H1 (cell line): ENCODE measurements at regions not wholly inside any gene's neighbourhood (a gene's known extent, or its start where the extent isn't known, plus 50 kb on each side); places are given as distances from the start of the nearest gene placed in this dataset.

Experiments
- CTCF ChIA-PET: fragments of 300-600 bp; sonication (Branson Sonifier 250); formaldehyde crosslinking; loops from one replicate; lab custom pipeline; 2021; ENCODE audit not compliant: partially characterized antibody; lab: Charles Lee
- POLR2A ChIA-PET: fragments of 300-600 bp; sonication (Branson Sonifier 250); formaldehyde crosslinking; loops from one replicate; lab custom pipeline; 2021; ENCODE audit warnings: inconsistent platforms; ENCODE audit not compliant: partially characterized antibody; lab: Charles Lee
- DNase-seq, 2 experiments: peaks; one replicate each; pipeline versions ENCODE4 v3.0.0 to v3.0.0-alpha.2; 2010 to 2022; ENCODE audit warnings: low spot score in 2 of 2, low read depth in 1 of 2, mixed read lengths in 1 of 2
- FAIRE-seq: peaks from 2 replicates; lab custom pipeline; 2011; peaks lifted over from hg19 to GRCh38; lab: Jason Lieb, UNC
- H2AFZ ChIP-seq: 2 replicates; pipeline ENCODE4 v1.8.1; 2012; ENCODE audit warnings: low read length, inconsistent platforms
- H2AK5ac ChIP-seq: 2 replicates; pipeline ENCODE4 v1.6.1; 2013; ENCODE audit warnings: low read depth, low read length
- H2BK120ac ChIP-seq: replicated peaks from 2 replicates; pipeline ENCODE3; 2013; ENCODE audit warnings: low read depth, low read length, inconsistent platforms
- H2BK12ac ChIP-seq: 2 replicates; pipeline ENCODE4 v1.6.1; 2013; ENCODE audit warnings: low read depth, low read length
- H2BK15ac ChIP-seq: 2 replicates; pipeline ENCODE4 v1.6.1; 2013; ENCODE audit warnings: low read length
- H2BK20ac ChIP-seq: 2 replicates; pipeline ENCODE4 v1.6.1; 2013; ENCODE audit warnings: low read length
- H2BK5ac ChIP-seq: 2 replicates; pipeline ENCODE4 v1.6.1; 2013; ENCODE audit warnings: low read depth, low read length
- H3K14ac ChIP-seq: 2 replicates; pipeline ENCODE4 v1.6.1; 2013; ENCODE audit warnings: inconsistent platforms; ENCODE audit not compliant: insufficient read length
- H3K18ac ChIP-seq: 2 replicates; pipeline ENCODE4 v1.6.1; 2013; ENCODE audit warnings: low read length; ENCODE audit errors: extremely low read depth
- H3K23ac ChIP-seq: 2 replicates; pipeline ENCODE4 v1.6.1; 2013; ENCODE audit warnings: inconsistent platforms; ENCODE audit not compliant: insufficient read length
- H3K23me2 ChIP-seq: 2 replicates; pipeline ENCODE4 v1.6.1; 2013; ENCODE audit warnings: low read depth, low read length
- H3K27ac ChIP-seq: 2 replicates; pipeline ENCODE4 v1.6.1; 2011; ENCODE audit warnings: low read depth, low read length, inconsistent platforms
- H3K27me3 ChIP-seq, 4 experiments: replicated peaks in 1 of 4; 1 replicate in 1 of 4; 2 replicates in 3 of 4; pipeline versions ENCODE4 v1.6.1 to v1.8.1; 2011 to 2013; ENCODE audit warnings: low read length in 3 of 4, mild to moderate bottlenecking in 3 of 4, inconsistent platforms in 2 of 4, mixed read lengths in 2 of 4, moderate library complexity in 1 of 4; ENCODE audit not compliant: control insufficient read depth in 3 of 4, insufficient read depth in 3 of 4; ENCODE audit errors: extremely low read depth in 1 of 4
- H3K36me3 ChIP-seq, 4 experiments: 2 replicates each; pipeline versions ENCODE4 v1.6.1 to v1.8.1; 2011 to 2013; ENCODE audit warnings: mild to moderate bottlenecking in 4 of 4, low read length in 3 of 4, moderate library complexity in 2 of 4, control low read depth in 1 of 4, inconsistent platforms in 1 of 4; ENCODE audit not compliant: insufficient read depth in 4 of 4, control insufficient read depth in 2 of 4
- H3K4ac ChIP-seq: replicated peaks from 2 replicates; pipeline ENCODE3; 2013; ENCODE audit warnings: low read length, low read depth, mixed read lengths, inconsistent platforms; ENCODE audit not compliant: insufficient read length
- H3K4me1 ChIP-seq, 4 experiments: replicated peaks in 1 of 4; 1 replicate in 1 of 4; 2 replicates in 3 of 4; pipeline versions ENCODE4 v1.6.1 to v1.8.1; 2011 to 2013; ENCODE audit warnings: low read length in 3 of 4, inconsistent platforms in 2 of 4, mixed read lengths in 1 of 4; ENCODE audit not compliant: insufficient read depth in 4 of 4, control insufficient read depth in 3 of 4
- H3K4me2 ChIP-seq, 2 experiments: 2 replicates each; pipeline versions ENCODE4 v1.6.1 to v1.8.1; 2011 to 2013; ENCODE audit warnings: low read depth in 2 of 2, low read length in 2 of 2, control low read depth in 1 of 2, inconsistent platforms in 1 of 2, mild to moderate bottlenecking in 1 of 2; ENCODE audit not compliant: insufficient read depth in 1 of 2
- H3K4me3 ChIP-seq, 4 experiments: fragments of 200-600, 300-600 bp in 1 of 4; sonication (generic), shearing (Covaris generic), sonication (Bioruptor Twin) in 1 of 4; 2 replicates each; pipeline versions ENCODE4 v1.5.1 to v1.8.1; 2011 to 2016; ENCODE audit warnings: low read length in 4 of 4, low read depth in 3 of 4, control low read depth in 2 of 4, inconsistent platforms in 2 of 4, mild to moderate bottlenecking in 2 of 4, mixed read lengths in 1 of 4, moderate library complexity in 1 of 4; ENCODE audit not compliant: insufficient read depth in 2 of 4; ENCODE audit errors: extremely low read depth in 1 of 4
- H3K56ac ChIP-seq: replicated peaks from 2 replicates; pipeline ENCODE3; 2013; ENCODE audit warnings: low read depth, mild to moderate bottlenecking, mixed read lengths, low read length, inconsistent platforms; ENCODE audit not compliant: insufficient read length
- H3K79me1 ChIP-seq: 2 replicates; pipeline ENCODE4 v1.6.1; 2013; ENCODE audit warnings: low read depth, low read length, control low read depth
- H3K79me2 ChIP-seq, 2 experiments: 2 replicates each; pipeline versions ENCODE4 v1.6.1 to v1.8.1; 2012 to 2013; ENCODE audit warnings: low read length in 2 of 2, mild to moderate bottlenecking in 2 of 2, inconsistent platforms in 1 of 2; ENCODE audit not compliant: insufficient read depth in 2 of 2, control insufficient read depth in 1 of 2
- H3K9ac ChIP-seq, 4 experiments: replicated peaks in 1 of 4; 1 replicate in 1 of 4; 2 replicates in 3 of 4; pipeline versions ENCODE4 v1.6.1 to v1.8.1; 2011 to 2013; ENCODE audit warnings: low read depth in 3 of 4, low read length in 3 of 4, control low read depth in 2 of 4, mild to moderate bottlenecking in 2 of 4, moderate library complexity in 2 of 4, inconsistent platforms in 1 of 4; ENCODE audit errors: extremely low read depth in 1 of 4
- H3K9me3 ChIP-seq, 2 experiments: 2 replicates each; pipeline versions ENCODE4 v1.6.1 to v1.8.1; 2012 to 2013; ENCODE audit warnings: mild to moderate bottlenecking in 2 of 2, moderate library complexity in 2 of 2, control low read depth in 1 of 2, inconsistent platforms in 1 of 2, low read depth in 1 of 2, low read length in 1 of 2, mixed read lengths in 1 of 2; ENCODE audit not compliant: insufficient read depth in 2 of 2
- H4K20me1 ChIP-seq, 2 experiments: replicated peaks in 1 of 2; 2 replicates each; pipeline versions ENCODE3 to v1.8.1; 2011 to 2013; ENCODE audit warnings: inconsistent platforms in 2 of 2, low read length in 2 of 2, mild to moderate bottlenecking in 1 of 2; ENCODE audit not compliant: insufficient read depth in 2 of 2, control insufficient read depth in 1 of 2
- H4K5ac ChIP-seq: 2 replicates; pipeline ENCODE4 v1.6.1; 2013; ENCODE audit warnings: low read length, low read depth, mixed read lengths, inconsistent platforms; ENCODE audit not compliant: insufficient read length
- H4K8ac ChIP-seq: 2 replicates; pipeline ENCODE4 v1.8.0; 2013; ENCODE audit warnings: mild to moderate bottlenecking, moderate library complexity, low read length, inconsistent platforms; ENCODE audit not compliant: insufficient read depth; ENCODE audit errors: extremely low read depth
- H4K91ac ChIP-seq: replicated peaks from 2 replicates; pipeline ENCODE3; 2013; ENCODE audit warnings: low read length, mixed read lengths, inconsistent platforms; ENCODE audit not compliant: insufficient read length
- CBX5 ChIP-seq: fragments of 300-800, 300-1000 bp; sonication (generic); IDR thresholded peaks from 2 replicates; pipeline ENCODE4 v1.7.1; 2016; ENCODE audit warnings: antibody characterized with exemption, low read length, low read depth
- CBX8 ChIP-seq: fragments of 300-800, 300-1000 bp; sonication (generic); IDR thresholded peaks from 2 replicates; pipeline ENCODE4 v1.7.1; 2016; ENCODE audit warnings: low read depth, low read length, borderline replicate concordance
- CEBPB ChIP-seq: IDR thresholded peaks from 2 replicates; pipeline ENCODE4 v1.6.1; 2012; ENCODE audit warnings: low read depth, low read length
- CHD1 ChIP-seq: IDR thresholded peaks from 2 replicates; pipeline ENCODE4 v1.6.1; 2012; ENCODE audit warnings: low read depth, low read length, improper control_type of control experiment
- CHD2 ChIP-seq: IDR thresholded peaks from 2 replicates; pipeline ENCODE4 v1.6.1; 2012; ENCODE audit warnings: low read length, improper control_type of control experiment
- HDAC6 ChIP-seq: IDR thresholded peaks from one replicate; pipeline ENCODE4 v1.7.1; 2012; ENCODE audit warnings: low read depth, mild to moderate bottlenecking, inconsistent platforms, low read length, moderate library complexity
- KDM1A ChIP-seq: fragments of 200-600, 300-600 bp; sonication (generic); IDR thresholded peaks from 2 replicates; pipeline ENCODE4 v1.7.1; 2016; ENCODE audit warnings: mild to moderate bottlenecking, low read length, borderline replicate concordance
- SIN3A ChIP-seq, 2 experiments: IDR thresholded peaks in 1 of 2; conservative IDR thresholded peaks in 1 of 2; 2 replicates each; pipeline ENCODE4 v1.6.1; 2011 to 2012; ENCODE audit warnings: low read length in 2 of 2, improper control_type of control experiment in 1 of 2, low read depth in 1 of 2, mild to moderate bottlenecking in 1 of 2
- YY1 ChIP-seq: IDR thresholded peaks from 2 replicates; pipeline ENCODE4 v1.6.1; 2011; ENCODE audit warnings: low read depth, mild to moderate bottlenecking, low read length
- WGBS, 2 experiments: shearing (Covaris generic) in 1 of 2; methylation state at CpG; one replicate each; pipeline versions ENCODE4 v1.1.6 to v1.1.7; 2013 to 2015; ENCODE audit warnings: low lambda C conversion rate in 2 of 2, mixed read lengths in 2 of 2, inconsistent platforms in 1 of 2, low coverage in 1 of 2, missing lambda C conversion rate in 1 of 2; ENCODE audit not compliant: insufficient replicate concordance in 2 of 2, insufficient coverage in 1 of 2, insufficient read length in 1 of 2; ENCODE audit errors: extremely low coverage in 1 of 2, missing lambda C conversion rate in 1 of 2; 5-methylcytosine and 5-hydroxymethylcytosine counted together
- TF ChIP-seq, protein P1 (sequence below), 3 experiments: IDR thresholded peaks; 1 replicate in 2 of 3; 2 replicates in 1 of 3; pipeline versions ENCODE4 v1.5.1 to v1.6.1; 2011; ENCODE audit warnings: low read length in 3 of 3, mild to moderate bottlenecking in 3 of 3, inconsistent platforms in 2 of 3, low read depth in 1 of 3, moderate library complexity in 1 of 3; ENCODE audit not compliant: insufficient read depth in 1 of 3; ENCODE audit errors: control extremely low read depth in 1 of 3
- TF ChIP-seq, protein P2 (sequence below): IDR thresholded peaks from 2 replicates; pipeline ENCODE4 v1.6.1; 2012; ENCODE audit warnings: low read length, inconsistent platforms

DNA sequence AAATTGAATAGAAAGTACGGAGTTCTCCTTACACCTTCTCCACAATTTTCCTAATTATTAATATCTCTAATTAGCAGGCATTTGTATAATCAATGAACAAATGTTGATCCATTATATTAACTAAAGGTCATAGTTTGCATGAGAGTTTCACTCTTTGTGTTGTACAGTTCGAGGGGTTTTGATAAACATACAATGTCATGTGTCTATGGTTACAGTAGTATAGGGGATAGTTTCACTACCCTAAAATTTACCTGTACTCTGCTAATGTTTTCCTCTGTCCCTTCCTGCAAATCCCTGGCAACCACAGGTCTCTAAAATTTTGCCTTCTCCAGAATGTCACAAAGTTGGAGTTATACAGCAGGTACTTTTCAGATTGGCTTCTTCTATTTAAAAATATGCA is 1199.8 kb upstream of the GJE1 start:
- ChIA-PET CTCF (interaction anchor here (0.5 kb wide), 1 partner anchor 480 kb away, joined by 4 read pairs; no protein-coding TSS in a partner anchor), POLR2A (interaction anchor here (1.0 kb wide), 1 partner anchor 17 kb away, joined by 3 read pairs; no protein-coding TSS in a partner anchor)
- H3K9me3 ChIP-seq: no peaks in the 10 kb centered on the region
- no peak overlapping the region for H3K14ac ChIP-seq
- no peak for DNase-seq
- no peaks in the 10 kb centered on the region for H3K27me3 ChIP-seq
- no peak overlapping the region for H3K27ac ChIP-seq
- H4K20me1 ChIP-seq: no peaks in the 10 kb centered on the region
- H2AK5ac ChIP-seq: no peak overlapping the region
- no peaks in the 10 kb centered on the region for H3K36me3 ChIP-seq
- H4K8ac ChIP-seq: no peak overlapping the region
- H3K79me1 ChIP-seq: no peaks in the 10 kb centered on the region
- no peak overlapping the region for H2AFZ ChIP-seq
- no peak overlapping the region for H4K91ac ChIP-seq
- no peak overlapping the region for H3K4ac ChIP-seq
- H3K18ac ChIP-seq: no peak overlapping the region
- no peak overlapping the region for H4K5ac ChIP-seq
- 81% methylated on average over 2 of the region's 2 CpGs; no CpG with 5 or more reads in 1 of the 2 experiments for WGBS, 2 experiments
- no peak for FAIRE-seq
- H2BK15ac ChIP-seq: no peak overlapping the region
- no peak overlapping the region for H2BK20ac ChIP-seq
- no peak overlapping the region for H2BK12ac ChIP-seq
- no peak overlapping the region for H3K9ac ChIP-seq
- H3K23ac ChIP-seq: no peak overlapping the region
- H3K4me3 ChIP-seq: no peak overlapping the region
- H2BK120ac ChIP-seq: no peak overlapping the region
- no peaks in the 10 kb centered on the region for H3K79me2 ChIP-seq
- no peak overlapping the region for H3K4me2 ChIP-seq
- no peaks in the 10 kb centered on the region for H3K23me2 ChIP-seq
- no peak overlapping the region for H3K56ac ChIP-seq
- no peaks in the 10 kb centered on the region for H3K4me1 ChIP-seq
- no peak overlapping the region for H2BK5ac ChIP-seq
- TF ChIP-seq HDAC6 (no peak), CBX5 (no peak), CHD1 (no peak), YY1 (no peak), KDM1A (no peak), CEBPB (no peak), SIN3A (conservative IDR thresholded peaks at IDR 0.05 in 1 of 2, IDR thresholded peaks at IDR 0.05 in 1 of 2; ENCODE audit: low read depth in 1 of 2, low read length in 2 of 2) (no peak), CHD2 (no peak), CBX8 (no peak)
- TF ChIP-seq, protein P1, sequence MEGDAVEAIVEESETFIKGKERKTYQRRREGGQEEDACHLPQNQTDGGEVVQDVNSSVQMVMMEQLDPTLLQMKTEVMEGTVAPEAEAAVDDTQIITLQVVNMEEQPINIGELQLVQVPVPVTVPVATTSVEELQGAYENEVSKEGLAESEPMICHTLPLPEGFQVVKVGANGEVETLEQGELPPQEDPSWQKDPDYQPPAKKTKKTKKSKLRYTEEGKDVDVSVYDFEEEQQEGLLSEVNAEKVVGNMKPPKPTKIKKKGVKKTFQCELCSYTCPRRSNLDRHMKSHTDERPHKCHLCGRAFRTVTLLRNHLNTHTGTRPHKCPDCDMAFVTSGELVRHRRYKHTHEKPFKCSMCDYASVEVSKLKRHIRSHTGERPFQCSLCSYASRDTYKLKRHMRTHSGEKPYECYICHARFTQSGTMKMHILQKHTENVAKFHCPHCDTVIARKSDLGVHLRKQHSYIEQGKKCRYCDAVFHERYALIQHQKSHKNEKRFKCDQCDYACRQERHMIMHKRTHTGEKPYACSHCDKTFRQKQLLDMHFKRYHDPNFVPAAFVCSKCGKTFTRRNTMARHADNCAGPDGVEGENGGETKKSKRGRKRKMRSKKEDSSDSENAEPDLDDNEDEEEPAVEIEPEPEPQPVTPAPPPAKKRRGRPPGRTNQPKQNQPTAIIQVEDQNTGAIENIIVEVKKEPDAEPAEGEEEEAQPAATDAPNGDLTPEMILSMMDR (IDR thresholded peaks at IDR 0.05; ENCODE audit: control extremely low read depth in 1 of 3, insufficient read depth in 1 of 3, low read depth in 1 of 3, low read length in 3 of 3): no peak
- TF ChIP-seq, protein P2, sequence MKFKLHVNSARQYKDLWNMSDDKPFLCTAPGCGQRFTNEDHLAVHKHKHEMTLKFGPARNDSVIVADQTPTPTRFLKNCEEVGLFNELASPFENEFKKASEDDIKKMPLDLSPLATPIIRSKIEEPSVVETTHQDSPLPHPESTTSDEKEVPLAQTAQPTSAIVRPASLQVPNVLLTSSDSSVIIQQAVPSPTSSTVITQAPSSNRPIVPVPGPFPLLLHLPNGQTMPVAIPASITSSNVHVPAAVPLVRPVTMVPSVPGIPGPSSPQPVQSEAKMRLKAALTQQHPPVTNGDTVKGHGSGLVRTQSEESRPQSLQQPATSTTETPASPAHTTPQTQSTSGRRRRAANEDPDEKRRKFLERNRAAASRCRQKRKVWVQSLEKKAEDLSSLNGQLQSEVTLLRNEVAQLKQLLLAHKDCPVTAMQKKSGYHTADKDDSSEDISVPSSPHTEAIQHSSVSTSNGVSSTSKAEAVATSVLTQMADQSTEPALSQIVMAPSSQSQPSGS: no peak
